Renal cortical epithelial cell (primary cell): ENCODE measurements at regions not wholly inside any gene's neighbourhood (a gene's known extent, or its start where the extent isn't known, plus 50 kb on each side); places are given as distances from the start of the nearest gene placed in this dataset.

ENCODE experiments used
- DNase-seq: peaks from one replicate; pipeline ENCODE4 v3.0.0-alpha.2; 2011; ENCODE audit warnings: low read depth

DNA sequence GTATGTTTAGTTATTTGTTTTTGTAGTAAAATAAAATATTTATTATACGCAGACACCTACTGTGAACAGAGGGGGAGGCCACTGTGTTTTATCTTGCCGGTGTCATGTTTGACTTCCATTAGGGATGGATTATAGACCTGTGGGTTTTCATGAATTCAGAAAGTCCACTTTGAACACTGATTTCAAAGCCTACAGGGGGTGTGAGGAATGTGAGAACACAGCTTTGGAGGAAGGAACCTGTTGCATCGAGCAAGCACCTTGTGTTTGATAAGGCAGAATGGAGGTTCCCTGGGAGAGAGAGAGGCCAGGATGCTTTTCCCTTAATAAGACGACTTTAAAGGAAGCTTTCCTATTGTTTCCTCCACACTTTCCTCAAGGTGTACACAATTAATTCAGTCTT, 665.0 kb upstream of the MGMT start:
- DNase-seq = no peak

DNA sequence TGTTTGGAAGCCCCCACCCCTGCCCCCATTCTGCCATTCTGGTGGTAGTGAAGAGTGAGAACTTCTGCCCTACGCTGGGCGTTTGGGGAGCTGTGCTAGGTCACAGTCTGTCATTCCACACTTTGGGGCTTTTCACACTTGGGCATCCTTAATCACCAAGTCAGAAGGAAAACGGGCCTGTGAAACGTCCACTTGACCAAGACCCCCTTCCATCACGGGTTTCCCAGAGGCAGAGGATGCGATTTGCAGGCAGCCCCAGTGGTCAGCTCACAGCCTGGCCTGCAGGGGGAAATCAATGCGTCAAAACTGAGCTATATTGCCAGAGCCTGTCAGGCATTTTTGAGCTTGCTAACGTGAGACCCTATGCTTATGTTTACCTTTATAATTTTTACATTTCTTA, 663.3 kb upstream of the MGMT start:
- no peak for DNase-seq

DNA sequence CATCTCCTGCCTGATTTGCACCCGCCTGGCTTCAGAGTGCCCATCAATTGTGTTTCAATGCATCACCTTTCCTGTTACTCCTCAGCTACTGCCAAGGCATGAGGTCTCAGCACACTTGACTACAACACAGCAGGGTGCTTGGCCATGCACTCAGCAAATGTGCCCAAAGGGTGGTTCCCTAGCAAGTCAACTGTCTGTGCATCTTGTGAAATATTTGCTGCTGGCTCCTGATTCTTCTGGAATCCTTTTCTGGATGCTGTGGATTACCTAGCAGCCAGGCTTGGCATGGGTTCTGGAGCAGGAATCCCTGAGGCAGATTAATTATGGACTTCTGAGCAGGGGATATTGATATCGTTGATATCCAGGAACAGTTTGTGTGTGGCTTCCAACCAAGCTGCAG, 662.6 kb upstream of the MGMT start:
- DNase-seq = no peak

DNA sequence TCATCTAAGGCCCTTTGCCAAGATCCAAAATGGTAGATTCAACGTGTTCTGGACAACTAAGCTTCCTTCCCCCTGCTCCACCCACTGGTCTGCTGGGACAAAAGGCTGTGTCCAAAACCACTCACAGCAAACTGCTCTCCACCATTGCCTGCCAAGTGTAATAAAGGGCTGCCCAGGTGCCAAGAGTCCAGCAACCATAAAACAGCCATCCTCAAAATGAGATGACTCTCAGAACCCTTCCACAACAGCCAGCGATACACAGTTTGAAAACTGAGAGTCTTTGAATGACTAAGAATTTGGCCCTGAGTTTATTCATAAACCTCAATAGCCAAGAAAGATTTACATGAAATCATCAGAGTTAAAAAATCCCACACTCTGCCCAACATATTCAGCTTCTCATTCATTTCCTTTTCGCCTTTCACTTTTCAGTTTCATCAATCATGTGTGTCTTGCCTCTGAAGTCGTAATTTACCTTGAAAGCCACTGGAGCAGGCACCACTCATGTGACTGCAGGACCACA, 658.1 kb upstream of the MGMT start:
- DNase-seq = no peak

DNA sequence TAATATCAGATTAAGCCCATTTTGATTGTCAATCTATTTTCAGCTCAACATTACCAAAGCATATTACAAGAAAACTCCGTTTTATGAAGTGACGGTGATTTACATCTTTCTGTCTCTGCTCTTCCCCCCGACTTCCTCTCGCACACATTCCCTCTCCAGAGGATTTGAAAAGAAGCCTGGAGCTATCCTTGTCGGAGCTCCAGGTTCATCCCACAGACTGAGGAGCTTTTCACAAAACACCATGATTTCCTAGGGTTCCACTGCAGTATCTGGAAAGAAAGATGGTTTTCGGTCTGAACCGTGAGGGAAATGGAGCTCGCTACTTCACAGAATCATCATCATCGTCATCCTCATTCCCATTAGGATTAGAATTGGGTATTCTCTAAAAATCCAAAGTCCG, 655.5 kb upstream of the MGMT start:
- DNase-seq = no peak

DNA sequence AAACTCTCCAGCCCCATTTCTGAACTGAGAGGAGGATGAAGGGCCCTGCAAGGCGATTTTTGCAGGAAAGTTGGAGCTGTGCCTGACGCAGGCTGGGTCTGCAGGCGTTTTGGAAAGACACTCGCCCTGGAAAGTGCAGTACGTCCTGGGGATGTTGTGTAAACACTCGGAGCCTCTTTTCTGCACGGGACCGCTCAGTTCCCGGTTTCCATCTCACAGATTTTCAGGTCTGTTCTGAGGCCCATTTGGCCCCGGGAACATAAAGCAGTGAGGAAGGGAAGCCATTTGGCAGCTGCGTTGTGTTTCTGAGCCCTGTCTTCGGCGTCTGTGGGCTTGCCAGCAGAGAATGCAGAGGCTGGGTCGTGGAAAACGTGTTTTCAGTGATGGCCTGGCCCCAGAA, 655.0 kb upstream of the MGMT start:
- no peak for DNase-seq

DNA sequence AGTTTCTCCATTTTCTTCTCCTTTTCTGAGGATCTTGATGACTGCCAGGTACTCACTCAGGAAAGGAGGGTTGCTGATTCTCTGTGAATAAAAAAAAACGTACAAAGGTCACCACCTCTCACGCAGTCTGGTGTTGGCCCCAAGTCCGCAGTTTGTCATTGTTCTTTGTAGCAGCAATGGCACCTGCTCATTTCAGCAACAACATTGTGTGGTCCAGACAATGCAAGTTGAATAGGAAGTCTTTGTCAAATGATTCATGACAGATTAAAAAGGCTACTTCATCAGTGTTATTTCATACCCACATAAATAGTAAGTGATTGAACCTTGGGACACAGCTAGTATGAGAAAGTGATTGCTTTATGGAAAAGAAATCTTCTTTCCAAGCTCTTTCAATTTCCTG, 653.5 kb upstream of the MGMT start:
- no peak for DNase-seq

DNA sequence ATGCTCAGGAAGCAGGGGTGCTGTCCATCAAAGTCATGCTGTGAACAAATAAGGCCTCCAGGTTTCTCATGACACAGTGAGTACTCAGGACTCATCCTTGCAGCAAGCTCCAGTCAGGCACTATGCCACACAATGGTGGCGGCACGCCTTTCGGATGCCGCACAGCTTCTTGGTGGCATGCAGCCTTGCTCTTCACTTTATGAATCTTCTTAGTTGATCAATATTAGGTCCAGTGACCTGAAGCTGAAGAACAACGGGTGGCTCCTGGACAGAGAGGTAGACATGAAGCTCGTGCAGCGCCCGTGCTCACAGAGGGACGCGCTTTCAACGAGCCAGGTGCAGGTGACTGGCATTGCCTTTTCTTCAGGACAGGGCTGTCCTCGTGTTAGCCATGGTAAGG, 653.0 kb upstream of the MGMT start:
- DNase-seq = no peak

DNA sequence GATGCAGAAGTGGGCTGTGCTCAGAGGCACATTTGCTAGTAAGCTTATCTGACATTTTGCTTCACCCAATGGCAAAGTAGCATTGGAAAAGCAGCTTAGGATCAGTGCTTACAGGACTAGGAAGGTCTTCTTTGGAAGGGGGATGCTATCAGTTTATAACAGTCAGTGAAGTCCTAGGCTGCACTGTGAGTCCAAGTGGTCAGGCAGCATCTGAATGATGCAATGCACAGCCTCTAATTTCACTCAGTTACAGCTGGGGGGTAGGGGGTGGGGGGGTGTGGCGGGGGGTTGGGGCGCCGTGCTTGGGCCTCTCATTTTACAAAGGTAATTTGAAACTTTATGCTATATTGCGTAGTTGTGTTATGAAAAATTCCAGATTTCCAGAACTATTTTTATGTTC, 652.3 kb upstream of the MGMT start:
- no peak for DNase-seq

DNA sequence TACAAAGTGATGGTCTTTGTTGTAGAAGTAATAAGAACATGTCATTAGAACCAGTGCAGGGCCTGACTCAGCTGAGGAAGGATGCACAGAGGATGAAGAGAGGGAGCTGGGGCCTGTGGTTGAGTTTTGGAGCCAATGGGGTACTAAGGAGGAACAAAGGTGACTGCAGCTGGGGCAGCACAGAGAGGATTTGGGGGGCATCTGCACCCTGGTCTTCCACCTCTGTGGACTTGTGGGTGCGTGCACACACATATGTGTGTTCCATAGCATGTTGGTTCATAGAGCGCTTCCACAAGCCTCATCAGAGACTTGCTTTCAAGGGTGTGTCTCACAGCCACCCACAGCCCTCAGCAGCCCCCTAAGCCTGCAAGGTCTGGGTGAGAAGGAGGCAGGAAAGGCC, 650.3 kb upstream of the MGMT start:
- no peak for DNase-seq

DNA sequence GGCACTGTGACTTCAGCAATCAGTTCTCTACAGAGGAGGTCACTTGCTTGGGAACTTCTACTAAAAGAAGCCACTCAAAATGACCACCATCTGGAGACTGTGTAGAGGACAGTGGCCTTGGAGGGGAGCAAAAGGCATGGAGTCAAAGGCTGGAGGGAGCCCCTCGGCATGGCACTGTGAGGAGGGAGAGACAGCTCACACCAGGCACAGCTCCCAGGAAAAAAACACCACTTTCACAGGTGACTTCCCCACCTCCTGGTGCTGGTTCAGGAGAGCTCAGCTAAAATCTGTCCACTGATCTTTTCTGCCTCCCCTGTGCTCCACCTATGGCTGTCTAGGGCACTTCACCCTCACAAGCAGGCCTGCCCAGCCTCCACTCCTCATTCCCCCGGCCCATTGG, 649.4 kb upstream of the MGMT start:
- no peak for DNase-seq

DNA sequence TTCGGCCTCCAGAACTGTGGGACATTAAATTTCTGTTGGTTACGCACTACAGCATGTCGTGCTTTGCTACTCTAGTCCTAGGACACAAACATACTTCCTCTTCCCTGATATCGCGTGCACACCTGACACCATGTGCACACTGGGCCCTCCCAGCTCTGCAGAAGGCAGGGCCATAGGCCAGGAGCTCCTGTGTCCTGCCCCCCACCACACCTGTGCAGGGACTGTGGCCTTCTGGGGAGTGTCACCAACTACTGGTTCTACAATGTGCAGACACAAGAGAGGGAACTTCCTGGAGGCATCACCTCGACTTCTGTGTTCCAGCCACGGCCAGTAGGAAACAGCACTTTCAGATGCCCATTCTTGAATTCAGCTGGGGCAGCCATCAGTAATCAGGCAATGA, 646.4 kb upstream of the MGMT start:
- DNase-seq = no peak

DNA sequence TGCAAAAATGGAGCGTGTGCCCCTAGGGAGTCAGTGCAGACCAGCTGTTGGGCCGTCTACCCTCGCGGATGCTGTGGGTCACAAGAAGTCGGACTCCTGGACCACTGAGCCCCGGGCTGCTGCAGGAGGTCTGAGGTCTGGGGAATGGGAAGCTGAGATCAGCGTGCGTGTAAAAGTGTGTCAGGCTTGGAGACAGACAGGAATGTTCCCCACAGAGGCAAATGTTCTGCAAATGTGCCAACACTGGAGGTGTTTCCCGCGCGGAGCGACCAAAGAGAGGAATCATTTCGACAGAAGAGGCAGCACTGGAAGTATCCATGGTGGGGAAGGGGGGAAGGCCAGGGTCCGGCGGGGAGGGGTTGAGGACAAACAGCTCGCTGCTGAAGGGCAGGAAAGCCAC, 643.8 kb upstream of the MGMT start:
- DNase-seq = no peak

DNA sequence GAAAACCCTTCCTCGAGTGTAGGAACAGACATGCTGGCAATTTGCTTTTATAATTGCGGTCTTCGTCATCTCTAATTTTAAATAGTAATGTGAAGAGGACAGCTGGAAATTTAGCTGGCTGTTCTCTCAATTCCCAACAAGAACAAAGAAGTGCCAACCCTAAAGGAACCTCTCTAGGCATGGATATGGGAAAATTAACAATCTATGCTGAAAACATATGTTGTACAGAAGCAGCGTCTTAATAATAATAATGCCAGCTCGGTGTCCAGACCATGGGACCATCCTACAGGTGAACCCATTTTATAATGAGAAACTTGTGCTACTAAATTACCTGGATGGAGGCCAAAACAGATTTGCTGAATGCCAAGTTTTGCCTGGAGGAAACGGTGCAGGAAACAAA, 641.4 kb upstream of the MGMT start:
- no peak for DNase-seq

DNA sequence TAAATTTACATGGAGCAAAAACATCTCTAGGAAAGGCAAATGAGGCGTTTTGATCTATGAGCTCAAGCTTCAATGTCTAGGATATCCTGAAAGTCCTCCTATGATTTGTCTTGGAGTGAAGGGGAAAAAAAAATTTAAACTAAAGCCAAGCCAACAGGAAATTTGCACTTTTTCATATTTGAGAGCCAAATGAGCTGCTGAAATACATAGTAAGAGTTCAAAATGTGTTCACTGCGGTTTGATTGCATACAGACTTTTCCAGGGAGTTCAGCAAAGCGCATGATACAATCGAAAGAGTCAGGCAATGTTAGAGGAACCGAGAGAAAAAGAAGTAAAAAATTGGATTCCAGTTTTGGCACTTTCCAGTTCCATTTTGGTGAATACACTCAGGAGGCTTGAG, 633.4 kb upstream of the MGMT start:
- DNase-seq = no peak

DNA sequence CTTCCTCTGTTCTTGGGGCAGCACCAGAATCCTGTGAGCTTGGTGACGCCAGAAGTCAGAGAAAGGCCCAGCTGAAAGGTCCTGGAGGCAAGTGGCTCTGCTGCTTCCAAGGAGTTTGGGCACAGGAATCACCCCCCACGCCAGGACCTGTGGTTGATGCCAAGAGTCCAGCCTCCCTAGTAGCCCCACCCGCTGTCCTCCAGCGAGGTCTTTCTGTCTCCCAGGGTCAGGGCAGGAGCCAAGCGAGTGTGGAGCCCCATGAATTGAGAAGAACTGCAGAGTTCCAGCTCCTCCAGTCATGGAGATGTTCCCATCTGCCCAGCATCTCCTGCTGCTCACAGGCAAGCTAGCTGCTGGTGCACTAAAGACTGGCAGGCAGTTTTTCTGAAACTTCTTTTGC, 631.7 kb upstream of the MGMT start:
- no peak for DNase-seq

DNA sequence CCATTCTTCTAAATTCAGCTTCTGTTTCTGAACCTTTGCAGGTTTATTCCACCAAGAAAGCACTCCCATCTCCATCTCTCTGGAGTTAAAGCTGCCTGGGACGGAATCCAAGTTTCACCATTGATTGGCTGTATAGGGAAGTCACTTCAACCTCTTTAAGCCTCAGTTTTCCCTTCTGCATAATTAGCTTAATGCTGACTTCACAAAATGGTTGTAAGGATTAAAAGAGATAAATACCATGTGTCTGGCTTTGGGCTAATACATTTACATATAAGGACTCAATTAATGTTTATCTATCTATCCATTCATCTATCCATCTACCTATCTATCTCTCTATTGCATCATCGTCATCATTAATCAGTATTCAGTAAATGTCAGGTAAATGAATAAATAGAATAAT, 629.6 kb upstream of the MGMT start:
- DNase-seq = no peak

DNA sequence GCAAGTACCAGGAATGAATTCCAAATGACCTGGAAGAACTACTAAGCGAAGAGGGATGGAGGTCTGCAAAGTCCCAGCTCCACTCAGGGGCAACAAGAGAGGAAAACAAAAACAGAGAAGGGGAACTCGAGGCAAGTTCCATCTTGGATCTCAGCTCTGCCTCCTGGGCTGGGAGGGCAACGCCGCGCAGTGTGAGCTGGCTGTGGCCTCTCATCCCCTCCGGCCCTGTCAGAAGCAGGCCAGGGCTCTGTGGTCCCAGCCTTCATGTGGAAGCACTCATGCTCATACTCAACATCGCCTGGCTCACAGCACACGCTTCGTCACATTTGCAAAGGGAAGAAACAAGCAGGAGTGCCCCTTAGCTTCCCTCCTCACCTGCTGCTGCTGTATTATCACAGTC, 627.9 kb upstream of the MGMT start:
- DNase-seq = no peak

DNA sequence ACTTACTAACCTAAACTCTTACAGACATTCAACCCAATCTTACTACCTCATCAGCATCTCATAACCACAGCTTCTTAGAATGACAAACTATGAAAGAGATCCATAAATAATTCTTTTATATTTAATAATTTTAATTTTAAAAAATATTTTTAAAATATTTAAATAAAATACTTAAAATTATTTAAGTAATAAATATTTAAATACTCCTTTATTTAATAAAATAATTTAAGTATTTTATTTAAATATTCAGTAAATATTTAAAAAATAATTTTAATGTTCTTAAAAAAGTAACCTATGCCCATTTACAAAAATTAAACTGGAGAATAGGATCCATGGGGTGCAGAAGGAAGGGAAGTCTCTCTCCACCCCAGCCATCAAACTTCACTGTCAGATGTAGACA, 627.3 kb upstream of the MGMT start:
- no peak for DNase-seq

DNA sequence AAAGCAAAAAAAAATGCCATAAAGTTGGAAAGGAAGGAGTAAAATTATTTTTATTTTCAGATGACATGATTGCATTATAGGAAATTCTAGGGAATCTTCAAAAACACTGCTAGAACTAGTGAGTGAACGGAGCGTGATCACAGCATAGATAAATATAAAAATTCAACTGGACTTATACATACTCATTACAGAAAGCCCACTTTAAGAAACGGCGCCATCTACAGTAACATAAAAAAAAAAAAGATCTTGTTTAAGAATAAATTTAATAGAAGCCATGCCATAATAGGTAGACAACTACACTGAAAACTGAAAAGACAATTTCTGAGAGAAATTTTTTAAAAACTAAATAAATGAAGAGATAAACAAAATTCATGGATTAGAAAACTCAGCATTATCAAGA, 623.1 kb upstream of the MGMT start:
- peak; percentile 15 for DNase-seq

DNA sequence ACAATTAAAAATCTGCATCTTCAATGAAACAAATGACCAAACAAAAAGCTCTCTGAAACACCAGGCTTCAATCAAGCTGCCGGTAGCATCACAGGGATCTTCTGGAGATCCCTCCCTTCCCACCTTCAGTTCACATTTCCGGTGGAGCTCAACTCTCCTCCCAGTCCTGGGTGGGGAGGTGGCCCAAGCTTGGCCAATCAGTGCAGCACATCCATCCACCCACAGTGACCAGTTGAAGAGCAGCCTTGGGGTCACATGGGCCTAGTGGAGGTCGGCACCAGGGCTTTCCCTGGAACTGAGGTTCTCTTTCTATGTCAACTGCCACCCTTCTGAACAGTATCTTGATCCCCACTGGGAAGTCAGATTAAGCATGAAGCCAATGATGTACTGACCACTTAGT, 620.1 kb upstream of the MGMT start:
- DNase-seq = no peak

DNA sequence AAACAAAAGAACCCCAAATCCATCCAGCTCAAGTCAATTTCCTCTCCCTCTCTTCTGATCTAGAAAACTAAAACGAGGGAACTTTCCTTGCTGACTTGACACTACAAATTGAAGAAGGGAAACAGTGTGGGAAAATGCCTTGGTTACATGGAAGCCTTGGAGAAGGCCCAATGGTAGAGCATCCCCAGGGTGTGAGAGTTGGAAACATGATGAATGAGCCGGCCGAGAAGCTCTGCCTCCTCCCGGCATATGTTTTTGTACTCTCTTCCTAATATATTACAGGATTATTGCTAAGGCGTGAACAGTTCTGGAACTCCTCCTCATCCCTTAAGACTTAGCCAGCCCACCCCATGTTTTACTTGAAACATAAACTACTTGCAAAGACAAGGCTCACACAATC, 618.2 kb upstream of the MGMT start:
- no peak for DNase-seq

DNA sequence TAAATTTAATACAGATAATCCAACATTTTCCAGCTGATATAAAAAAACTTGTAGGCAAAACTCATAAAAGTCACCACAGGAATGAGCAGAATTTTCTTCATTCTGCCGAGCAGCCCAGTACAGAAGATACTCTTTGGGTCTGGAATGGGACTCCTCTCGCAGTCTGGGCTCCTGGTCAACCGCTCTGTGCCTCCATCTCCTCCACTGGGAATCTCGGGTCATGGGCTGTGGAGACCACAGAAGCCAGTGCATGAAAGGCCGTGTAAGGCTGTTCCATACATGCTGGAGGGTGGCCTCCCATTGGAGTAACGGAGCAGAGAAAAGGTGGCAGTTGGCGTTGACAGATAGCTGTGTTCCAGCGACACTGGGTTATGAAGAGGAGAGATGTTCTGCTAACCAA, 616.4 kb upstream of the MGMT start:
- no peak for DNase-seq

DNA sequence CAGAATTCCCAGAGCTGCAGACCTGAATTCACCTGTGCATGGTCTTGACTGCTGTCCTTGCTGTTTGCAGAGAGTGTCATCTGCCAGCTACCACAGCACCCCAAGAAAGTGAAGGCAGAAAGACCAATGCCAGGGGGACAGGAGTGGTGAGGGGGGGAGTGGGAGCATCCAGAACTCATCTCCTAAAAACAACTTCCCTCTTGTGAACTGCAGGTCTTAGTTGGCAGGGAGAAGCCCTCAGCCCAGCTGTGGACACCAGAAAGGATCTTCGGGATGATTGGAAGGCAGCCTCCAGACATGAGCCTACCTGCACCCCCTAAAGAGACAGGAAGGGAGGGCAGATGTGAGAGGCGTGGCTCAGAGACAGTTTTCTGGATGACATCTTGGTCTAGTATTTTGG, 615.8 kb upstream of the MGMT start:
- DNase-seq = no peak

DNA sequence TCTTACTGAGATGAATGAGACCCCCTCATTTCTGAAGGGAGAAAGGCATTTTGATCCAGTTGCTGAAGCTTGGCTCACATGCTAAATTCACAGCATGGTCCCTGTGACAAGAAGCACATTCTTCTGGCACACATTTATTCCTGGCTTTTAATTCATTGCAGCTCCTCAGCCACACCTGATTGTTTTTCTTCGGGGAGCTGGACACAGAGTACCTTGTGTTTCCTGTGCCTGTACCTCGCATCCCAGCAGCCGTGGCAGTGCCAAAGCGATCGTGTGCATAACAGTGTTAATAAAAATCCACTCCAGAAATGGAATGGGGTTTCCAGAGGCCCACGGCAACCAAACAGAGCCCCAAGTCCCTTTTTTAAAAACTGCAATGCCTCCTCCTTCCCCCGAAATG, 615.3 kb upstream of the MGMT start:
- DNase-seq = no peak
